ENCODE measurements at regions not wholly inside any gene's neighbourhood (a gene's known extent, or its start where the extent isn't known, plus 50 kb on each side); places are given as distances from the start of the nearest gene placed in this dataset.

DNA sequence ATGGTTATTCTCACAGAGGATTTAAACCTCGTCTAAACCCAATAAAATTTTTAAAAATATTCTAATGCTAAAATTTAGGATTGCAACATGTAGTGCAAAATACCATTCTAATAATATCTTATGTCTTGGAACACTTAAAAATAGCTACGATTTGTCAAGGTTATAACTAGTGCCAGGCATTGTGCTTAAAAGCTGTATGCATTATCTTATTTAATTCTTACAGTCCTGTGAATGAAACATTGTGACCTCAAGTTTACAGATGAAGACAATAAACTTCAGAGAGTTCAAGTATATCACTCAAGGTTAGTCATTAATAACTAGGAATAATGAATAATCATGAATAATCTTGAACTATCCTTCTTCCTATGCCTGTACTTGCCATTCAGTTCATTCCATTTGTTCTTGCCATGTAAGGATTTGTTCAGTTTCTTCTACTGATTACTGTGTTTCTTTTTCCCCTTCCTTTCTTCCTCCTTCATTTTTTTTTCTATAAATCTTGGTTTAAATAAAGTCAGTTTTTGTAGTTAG lies 897.6 kb upstream of the NR2F2 start (continued):
- TF ChIP-seq CREB1 (CRISPR knock-in tag; IDR thresholded peaks at IDR 0.05; ENCODE audit: low read depth): no peak
- TF ChIP-seq, protein P1, sequence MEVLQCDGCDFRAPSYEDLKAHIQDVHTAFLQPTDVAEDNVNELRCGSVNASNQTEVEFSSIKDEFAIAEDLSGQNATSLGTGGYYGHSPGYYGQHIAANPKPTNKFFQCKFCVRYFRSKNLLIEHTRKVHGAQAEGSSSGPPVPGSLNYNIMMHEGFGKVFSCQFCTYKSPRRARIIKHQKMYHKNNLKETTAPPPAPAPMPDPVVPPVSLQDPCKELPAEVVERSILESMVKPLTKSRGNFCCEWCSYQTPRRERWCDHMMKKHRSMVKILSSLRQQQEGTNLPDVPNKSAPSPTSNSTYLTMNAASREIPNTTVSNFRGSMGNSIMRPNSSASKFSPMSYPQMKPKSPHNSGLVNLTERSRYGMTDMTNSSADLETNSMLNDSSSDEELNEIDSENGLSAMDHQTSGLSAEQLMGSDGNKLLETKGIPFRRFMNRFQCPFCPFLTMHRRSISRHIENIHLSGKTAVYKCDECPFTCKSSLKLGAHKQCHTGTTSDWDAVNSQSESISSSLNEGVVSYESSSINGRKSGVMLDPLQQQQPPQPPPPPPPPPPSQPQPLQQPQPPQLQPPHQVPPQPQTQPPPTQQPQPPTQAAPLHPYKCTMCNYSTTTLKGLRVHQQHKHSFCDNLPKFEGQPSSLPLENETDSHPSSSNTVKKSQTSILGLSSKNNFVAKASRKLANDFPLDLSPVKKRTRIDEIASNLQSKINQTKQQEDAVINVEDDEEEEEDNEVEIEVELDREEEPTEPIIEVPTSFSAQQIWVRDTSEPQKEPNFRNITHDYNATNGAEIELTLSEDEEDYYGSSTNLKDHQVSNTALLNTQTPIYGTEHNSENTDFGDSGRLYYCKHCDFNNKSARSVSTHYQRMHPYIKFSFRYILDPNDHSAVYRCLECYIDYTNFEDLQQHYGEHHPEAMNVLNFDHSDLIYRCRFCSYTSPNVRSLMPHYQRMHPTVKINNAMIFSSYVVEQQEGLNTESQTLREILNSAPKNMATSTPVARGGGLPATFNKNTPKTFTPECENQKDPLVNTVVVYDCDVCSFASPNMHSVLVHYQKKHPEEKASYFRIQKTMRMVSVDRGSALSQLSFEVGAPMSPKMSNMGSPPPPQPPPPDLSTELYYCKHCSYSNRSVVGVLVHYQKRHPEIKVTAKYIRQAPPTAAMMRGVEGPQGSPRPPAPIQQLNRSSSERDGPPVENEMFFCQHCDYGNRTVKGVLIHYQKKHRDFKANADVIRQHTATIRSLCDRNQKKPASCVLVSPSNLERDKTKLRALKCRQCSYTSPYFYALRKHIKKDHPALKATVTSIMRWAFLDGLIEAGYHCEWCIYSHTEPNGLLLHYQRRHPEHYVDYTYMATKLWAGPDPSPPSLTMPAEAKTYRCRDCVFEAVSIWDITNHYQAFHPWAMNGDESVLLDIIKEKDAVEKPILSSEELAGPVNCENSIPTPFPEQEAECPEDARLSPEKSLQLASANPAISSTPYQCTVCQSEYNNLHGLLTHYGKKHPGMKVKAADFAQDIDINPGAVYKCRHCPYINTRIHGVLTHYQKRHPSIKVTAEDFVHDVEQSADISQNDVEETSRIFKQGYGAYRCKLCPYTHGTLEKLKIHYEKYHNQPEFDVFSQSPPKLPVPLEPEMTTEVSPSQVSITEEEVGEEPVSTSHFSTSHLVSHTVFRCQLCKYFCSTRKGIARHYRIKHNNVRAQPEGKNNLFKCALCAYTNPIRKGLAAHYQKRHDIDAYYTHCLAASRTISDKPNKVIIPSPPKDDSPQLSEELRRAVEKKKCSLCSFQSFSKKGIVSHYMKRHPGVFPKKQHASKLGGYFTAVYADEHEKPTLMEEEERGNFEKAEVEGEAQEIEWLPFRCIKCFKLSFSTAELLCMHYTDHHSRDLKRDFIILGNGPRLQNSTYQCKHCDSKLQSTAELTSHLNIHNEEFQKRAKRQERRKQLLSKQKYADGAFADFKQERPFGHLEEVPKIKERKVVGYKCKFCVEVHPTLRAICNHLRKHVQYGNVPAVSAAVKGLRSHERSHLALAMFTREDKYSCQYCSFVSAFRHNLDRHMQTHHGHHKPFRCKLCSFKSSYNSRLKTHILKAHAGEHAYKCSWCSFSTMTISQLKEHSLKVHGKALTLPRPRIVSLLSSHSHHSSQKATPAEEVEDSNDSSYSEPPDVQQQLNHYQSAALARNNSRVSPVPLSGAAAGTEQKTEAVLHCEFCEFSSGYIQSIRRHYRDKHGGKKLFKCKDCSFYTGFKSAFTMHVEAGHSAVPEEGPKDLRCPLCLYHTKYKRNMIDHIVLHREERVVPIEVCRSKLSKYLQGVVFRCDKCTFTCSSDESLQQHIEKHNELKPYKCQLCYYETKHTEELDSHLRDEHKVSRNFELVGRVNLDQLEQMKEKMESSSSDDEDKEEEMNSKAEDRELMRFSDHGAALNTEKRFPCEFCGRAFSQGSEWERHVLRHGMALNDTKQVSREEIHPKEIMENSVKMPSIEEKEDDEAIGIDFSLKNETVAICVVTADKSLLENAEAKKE (CRISPR knock-in tag; IDR thresholded peaks at IDR 0.05): no peak
- TF ChIP-seq, protein P2, sequence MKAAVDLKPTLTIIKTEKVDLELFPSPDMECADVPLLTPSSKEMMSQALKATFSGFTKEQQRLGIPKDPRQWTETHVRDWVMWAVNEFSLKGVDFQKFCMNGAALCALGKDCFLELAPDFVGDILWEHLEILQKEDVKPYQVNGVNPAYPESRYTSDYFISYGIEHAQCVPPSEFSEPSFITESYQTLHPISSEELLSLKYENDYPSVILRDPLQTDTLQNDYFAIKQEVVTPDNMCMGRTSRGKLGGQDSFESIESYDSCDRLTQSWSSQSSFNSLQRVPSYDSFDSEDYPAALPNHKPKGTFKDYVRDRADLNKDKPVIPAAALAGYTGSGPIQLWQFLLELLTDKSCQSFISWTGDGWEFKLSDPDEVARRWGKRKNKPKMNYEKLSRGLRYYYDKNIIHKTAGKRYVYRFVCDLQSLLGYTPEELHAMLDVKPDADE (IDR thresholded peaks at IDR 0.05): no peak

DNA sequence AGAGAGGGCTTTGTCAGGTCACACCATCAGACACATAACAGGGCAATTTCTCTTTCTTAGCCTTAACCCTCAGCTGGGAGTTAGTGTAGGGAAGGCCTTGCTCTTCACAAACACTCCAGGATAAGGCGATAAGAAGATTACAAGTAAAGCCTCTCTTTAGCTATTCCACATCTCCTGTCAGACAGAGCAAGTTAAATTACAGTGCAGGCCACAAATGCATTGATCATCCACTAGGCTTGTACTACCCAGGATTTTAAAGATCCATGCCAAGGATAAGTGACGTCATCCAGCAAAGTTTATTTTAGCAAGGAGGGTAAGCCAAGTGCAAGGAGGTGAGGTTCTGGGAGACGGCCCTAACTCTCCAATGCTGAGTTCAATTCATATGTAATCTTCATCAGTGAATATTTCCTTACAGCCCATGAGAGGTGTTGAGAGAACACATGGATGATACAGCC lies 890.6 kb upstream of the NR2F2 start:
- Mint-ChIP-seq H3K4me3 (no peak overlapping the region), H3K9me3 (no peaks in the 10 kb centered on the region), H3K27me3 (ENCODE audit: insufficient read depth, low read depth, poor library complexity) (no peaks in the 10 kb centered on the region), H3K4me1 (peaks cover 2% of the 10 kb centered on the region; the same call in 1 of the 3 replicates), H3K36me3 (ENCODE audit: low read depth) (no peaks in the 10 kb centered on the region), H3K27ac (no peak overlapping the region)
- Histone ChIP-seq H3K79me2 (replicated peaks; ENCODE audit: insufficient read depth) (no peaks in the 10 kb centered on the region), H2AFZ (no peak overlapping the region), H3K4me2 (no peak overlapping the region), H3F3A (replicated peaks; ENCODE audit: low read depth) (no peaks in the 10 kb centered on the region), H3K4me3 (no peak overlapping the region), H4K20me1 (replicated peaks; ENCODE audit: insufficient read depth) (no peaks in the 10 kb centered on the region), H3K4me1 (ENCODE audit: insufficient read depth) (no peaks in the 10 kb centered on the region), H3K9me2 (ENCODE audit: insufficient read depth) (peaks cover 10% of the 10 kb centered on the region; the same call in 1 of the 2 replicates), H3K27ac (ENCODE audit: low read depth) (no peak overlapping the region), H3K27me3 (ENCODE audit: insufficient read depth) (no peaks in the 10 kb centered on the region), H3K36me3 (ENCODE audit: insufficient read depth) (no peaks in the 10 kb centered on the region)
- no peak for DNase-seq (ENCODE audit: low spot score)
- TF ChIP-seq NANOG (IDR thresholded peaks at IDR 0.05; ENCODE audit: borderline replicate concordance): no peak
- ATAC-seq: no peak
